ENCODE measurements at regions not wholly inside any gene's neighbourhood (a gene's known extent, or its start where the extent isn't known, plus 50 kb on each side); places are given as distances from the start of the nearest gene placed in this dataset.
A peak's percentile ranks its signal among the peaks of the same experiment; 100 is the strongest.

DNA sequence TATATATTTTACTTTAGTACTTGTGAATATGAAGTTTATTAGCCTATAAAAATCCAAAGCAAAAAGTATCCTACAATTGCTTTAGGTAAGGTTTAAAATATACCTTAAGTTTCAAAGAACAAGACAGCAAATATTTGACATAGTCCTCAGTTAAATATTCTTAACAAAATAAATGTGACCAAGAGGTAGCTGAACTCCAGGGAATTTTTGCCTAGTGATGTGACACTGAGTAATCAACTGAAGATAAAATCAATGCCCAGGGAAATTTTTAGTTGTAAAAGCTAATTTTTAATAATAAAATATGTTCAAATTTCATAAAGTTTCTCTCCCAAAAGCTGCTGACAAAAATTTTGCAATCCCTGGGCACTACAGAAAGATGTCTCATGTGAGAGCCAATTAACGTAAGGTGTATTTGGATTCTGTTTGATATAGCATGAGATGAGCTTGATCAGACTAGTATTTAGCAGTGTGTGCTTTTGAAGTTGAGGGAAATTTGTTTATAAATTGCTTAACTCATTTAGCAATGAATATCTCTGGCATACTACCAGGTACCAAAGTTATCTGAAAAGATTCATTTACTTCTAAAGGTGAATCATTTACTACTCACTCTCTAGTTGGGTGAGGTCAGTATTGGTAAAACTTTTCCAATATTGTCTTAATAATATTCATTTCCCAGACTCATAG, 80.2 kb upstream of the PALMD start:
- no peak for DNase-seq (ENCODE audit: insufficient read length, low spot score)
- TF ChIP-seq CTCF (IDR thresholded peaks at IDR 0.05; ENCODE audit: insufficient read depth, missing control alignments): no peak
- peak; percentile 55 for FAIRE-seq

DNA sequence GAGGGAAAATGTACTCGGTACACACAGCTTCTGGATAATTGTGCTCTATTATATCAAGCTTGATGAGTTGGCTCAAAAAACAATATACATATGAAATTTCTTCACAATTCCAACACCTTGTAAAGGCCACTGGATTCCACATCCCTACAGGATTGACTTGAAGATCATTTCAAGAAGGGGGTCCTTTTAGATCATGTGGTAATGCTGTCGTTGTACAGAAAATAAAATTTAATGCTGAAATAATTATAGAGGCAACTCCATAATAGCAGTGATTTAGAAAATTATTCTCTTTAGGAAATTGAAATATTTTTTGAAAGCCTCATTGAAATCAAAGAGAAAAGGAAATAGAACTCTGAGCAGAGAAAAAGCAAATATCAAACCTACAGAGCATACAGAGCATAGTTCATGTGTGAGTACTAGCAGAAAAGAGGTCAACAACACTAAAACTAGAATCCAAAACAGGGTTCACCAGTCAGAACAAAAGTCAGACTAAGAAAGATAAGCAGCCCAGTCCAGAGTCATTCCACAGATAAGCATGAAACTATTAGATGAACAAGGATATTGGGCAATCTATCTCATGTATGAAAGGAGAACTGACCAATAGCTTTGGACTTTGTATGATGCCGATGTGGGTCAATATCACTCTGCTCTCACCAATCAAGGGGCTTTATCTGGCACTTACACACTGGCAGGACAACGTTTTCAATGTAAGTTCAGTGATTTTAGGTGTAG, 79.5 kb upstream of the PALMD start:
- no peak for DNase-seq (ENCODE audit: insufficient read length, low spot score)
- no peak for TF ChIP-seq CTCF (IDR thresholded peaks at IDR 0.05; ENCODE audit: insufficient read depth, missing control alignments)

GRCh38 chr1:99570486-99571089, 75.3 kb upstream of the PALMD start:
- no peak for TF ChIP-seq CTCF (IDR thresholded peaks at IDR 0.05; ENCODE audit: insufficient read depth, missing control alignments)
- FAIRE-seq (no peak), DNase-seq (ENCODE audit: insufficient read length, low spot score) (no peak)

More for the DNA sequence above, 79.5 kb upstream of the PALMD start:
- no peak for FAIRE-seq

GRCh38 chr1:99571092-99571734, 74.7 kb upstream of the PALMD start:
- DNase-seq (ENCODE audit: insufficient read length, low spot score): no peak
- TF ChIP-seq CTCF (IDR thresholded peaks at IDR 0.05; ENCODE audit: insufficient read depth, missing control alignments): no peak
- FAIRE-seq: no peak

DNA sequence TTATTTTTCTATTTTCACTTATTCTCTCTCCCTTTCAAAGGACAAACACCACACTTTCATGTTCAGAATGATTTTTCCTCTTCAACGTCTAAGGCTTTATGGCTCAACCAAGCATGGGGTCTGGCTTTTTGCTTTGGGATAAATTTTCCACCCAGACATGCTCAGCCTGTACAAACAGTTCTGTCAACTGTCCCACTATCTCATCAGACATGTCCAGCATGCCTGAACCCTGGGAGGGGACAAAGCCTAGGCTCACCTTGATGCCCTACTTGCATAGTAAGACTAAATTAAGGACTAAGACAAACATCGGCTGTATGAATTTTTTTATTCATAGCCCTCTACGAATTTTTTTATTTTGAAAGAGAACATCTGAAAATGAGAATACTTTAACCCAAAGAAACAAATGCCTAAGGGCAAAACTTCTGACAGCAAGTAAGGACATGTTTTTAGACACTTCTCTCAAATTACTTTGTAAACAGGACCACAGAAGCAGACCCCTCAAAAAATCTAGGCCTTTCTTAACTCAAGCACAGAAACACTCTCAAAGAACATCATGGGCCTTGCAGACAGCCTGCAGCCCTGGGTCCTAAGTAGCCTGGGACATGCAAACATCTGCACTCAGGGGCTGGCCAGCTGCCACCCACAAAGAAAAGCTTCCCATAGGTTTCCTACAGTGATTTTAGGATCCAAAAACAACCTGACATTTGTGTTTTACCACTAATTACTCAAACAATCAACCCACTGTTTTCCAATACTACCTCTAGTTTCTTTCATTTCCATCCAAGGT, 72.3 kb upstream of the PALMD start:
- FAIRE-seq (no peak), DNase-seq (ENCODE audit: insufficient read length, low spot score) (no peak)
- no peak for TF ChIP-seq CTCF (IDR thresholded peaks at IDR 0.05; ENCODE audit: insufficient read depth, missing control alignments)

GRCh38 chr1:99577313-99577712, 68.6 kb upstream of the PALMD start:
- DNase-seq (ENCODE audit: insufficient read length, low spot score) (no peak), FAIRE-seq (no peak)
- no peak for TF ChIP-seq CTCF (IDR thresholded peaks at IDR 0.05; ENCODE audit: insufficient read depth, missing control alignments)
